HL-60 (cell line): ENCODE measurements at regions not wholly inside any gene's neighbourhood (a gene's known extent, or its start where the extent isn't known, plus 50 kb on each side); places are given as distances from the start of the nearest gene placed in this dataset.
"Not testable (repeated sequence)": the region's sequence is repeated elsewhere in the genome, so short reads cannot be mapped to it uniquely, and the experiment has no call there.

ENCODE experiments used
- DNase-seq, 2 experiments: peaks; one replicate each; pipeline ENCODE4 v3.0.0-alpha.2; 2010 to 2020; ENCODE audit warnings: low read depth in 1 of 2, low spot score in 1 of 2
- H3K27ac ChIP-seq: fragments of 250-450 bp; sonication (Bioruptor Pico); replicated peaks from 2 replicates; pipeline ENCODE4 v1.5.1; 2020; ENCODE audit warnings: mild to moderate bottlenecking, moderate library complexity
- H3K27me3 ChIP-seq: fragments of 250-450 bp; sonication (Bioruptor Pico); 2 replicates; pipeline ENCODE4 v1.5.1; 2021; ENCODE audit warnings: mild to moderate bottlenecking, moderate library complexity; ENCODE audit not compliant: insufficient read depth, poor library complexity, severe bottlenecking
- H3K4me3 ChIP-seq: replicated peaks from 2 replicates; pipeline ENCODE4 v1.5.1; 2011; ENCODE audit warnings: mild to moderate bottlenecking, control low read depth, low read length; ENCODE audit not compliant: insufficient read depth
- GABPA ChIP-seq: IDR thresholded peaks from 2 replicates; pipeline ENCODE4 v1.6.1; 2012; ENCODE audit warnings: low read depth
- POLR2AphosphoS5 ChIP-seq: IDR thresholded peaks from 2 replicates; pipeline ENCODE4 v1.6.1; 2012; ENCODE audit warnings: low read depth
- SPI1 ChIP-seq: IDR thresholded peaks from 2 replicates; pipeline ENCODE4 v1.6.1; 2012; ENCODE audit warnings: low read depth, mild to moderate bottlenecking, borderline replicate concordance
- TF ChIP-seq, protein P1 (sequence below): IDR thresholded peaks from 2 replicates; pipeline ENCODE4 v1.6.1; 2012; ENCODE audit warnings: low read depth; ENCODE audit not compliant: insufficient replicate concordance
- TF ChIP-seq, protein P2 (sequence below): IDR thresholded peaks from one replicate; pipeline ENCODE4 v1.5.1; 2011; ENCODE audit warnings: low read length, control low read depth, inconsistent platforms; ENCODE audit not compliant: insufficient read depth

DNA sequence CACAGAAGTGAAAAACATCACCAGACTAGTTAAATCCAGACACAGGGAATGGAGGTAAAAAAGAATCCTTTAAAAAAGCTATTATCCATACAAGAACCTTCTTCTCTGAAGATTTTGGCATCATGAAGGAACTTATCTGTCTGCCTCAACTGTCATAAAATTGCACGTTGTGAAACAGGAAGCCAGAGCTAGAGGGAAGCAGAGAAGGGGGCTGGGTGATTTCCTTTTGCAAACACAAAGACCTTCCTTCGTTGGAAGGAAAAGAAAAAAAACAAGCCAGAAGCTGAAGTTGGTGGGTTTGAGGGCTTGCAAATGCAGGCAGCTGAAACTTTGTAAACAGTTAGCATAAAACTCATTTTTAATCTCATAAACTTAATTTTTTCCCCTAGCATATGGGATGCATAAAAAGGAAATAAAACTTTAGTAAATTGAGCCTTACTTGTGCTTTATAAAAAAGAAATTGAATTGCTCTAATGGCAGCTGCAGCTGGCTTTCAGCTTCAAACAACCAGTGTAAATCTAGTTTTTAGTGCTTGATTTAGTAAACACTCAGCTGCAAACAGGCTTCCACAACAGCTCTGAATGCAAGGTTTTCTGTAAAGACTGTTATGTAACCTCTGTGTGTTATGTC is 101.6 kb downstream of the OTUD1 start:
- no peaks in the 10 kb centered on the region for H3K27me3 ChIP-seq
- H3K4me3 ChIP-seq, result no peak overlapping the region
- peak overlapping the region; percentile 84 for H3K27ac ChIP-seq
- peak; percentile 6 to 75 for DNase-seq
- TF ChIP-seq POLR2AphosphoS5 (peak; percentile 35; the same call in 1 of the 2 replicates), GABPA (peak; percentile 39; the same call in 1 of the 2 replicates), SPI1 (peak; percentile 49; the same call in 1 of the 2 replicates)
- TF ChIP-seq, protein P1, sequence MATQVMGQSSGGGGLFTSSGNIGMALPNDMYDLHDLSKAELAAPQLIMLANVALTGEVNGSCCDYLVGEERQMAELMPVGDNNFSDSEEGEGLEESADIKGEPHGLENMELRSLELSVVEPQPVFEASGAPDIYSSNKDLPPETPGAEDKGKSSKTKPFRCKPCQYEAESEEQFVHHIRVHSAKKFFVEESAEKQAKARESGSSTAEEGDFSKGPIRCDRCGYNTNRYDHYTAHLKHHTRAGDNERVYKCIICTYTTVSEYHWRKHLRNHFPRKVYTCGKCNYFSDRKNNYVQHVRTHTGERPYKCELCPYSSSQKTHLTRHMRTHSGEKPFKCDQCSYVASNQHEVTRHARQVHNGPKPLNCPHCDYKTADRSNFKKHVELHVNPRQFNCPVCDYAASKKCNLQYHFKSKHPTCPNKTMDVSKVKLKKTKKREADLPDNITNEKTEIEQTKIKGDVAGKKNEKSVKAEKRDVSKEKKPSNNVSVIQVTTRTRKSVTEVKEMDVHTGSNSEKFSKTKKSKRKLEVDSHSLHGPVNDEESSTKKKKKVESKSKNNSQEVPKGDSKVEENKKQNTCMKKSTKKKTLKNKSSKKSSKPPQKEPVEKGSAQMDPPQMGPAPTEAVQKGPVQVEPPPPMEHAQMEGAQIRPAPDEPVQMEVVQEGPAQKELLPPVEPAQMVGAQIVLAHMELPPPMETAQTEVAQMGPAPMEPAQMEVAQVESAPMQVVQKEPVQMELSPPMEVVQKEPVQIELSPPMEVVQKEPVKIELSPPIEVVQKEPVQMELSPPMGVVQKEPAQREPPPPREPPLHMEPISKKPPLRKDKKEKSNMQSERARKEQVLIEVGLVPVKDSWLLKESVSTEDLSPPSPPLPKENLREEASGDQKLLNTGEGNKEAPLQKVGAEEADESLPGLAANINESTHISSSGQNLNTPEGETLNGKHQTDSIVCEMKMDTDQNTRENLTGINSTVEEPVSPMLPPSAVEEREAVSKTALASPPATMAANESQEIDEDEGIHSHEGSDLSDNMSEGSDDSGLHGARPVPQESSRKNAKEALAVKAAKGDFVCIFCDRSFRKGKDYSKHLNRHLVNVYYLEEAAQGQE, result no peak
- TF ChIP-seq, protein P2, sequence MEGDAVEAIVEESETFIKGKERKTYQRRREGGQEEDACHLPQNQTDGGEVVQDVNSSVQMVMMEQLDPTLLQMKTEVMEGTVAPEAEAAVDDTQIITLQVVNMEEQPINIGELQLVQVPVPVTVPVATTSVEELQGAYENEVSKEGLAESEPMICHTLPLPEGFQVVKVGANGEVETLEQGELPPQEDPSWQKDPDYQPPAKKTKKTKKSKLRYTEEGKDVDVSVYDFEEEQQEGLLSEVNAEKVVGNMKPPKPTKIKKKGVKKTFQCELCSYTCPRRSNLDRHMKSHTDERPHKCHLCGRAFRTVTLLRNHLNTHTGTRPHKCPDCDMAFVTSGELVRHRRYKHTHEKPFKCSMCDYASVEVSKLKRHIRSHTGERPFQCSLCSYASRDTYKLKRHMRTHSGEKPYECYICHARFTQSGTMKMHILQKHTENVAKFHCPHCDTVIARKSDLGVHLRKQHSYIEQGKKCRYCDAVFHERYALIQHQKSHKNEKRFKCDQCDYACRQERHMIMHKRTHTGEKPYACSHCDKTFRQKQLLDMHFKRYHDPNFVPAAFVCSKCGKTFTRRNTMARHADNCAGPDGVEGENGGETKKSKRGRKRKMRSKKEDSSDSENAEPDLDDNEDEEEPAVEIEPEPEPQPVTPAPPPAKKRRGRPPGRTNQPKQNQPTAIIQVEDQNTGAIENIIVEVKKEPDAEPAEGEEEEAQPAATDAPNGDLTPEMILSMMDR, result no peak

DNA sequence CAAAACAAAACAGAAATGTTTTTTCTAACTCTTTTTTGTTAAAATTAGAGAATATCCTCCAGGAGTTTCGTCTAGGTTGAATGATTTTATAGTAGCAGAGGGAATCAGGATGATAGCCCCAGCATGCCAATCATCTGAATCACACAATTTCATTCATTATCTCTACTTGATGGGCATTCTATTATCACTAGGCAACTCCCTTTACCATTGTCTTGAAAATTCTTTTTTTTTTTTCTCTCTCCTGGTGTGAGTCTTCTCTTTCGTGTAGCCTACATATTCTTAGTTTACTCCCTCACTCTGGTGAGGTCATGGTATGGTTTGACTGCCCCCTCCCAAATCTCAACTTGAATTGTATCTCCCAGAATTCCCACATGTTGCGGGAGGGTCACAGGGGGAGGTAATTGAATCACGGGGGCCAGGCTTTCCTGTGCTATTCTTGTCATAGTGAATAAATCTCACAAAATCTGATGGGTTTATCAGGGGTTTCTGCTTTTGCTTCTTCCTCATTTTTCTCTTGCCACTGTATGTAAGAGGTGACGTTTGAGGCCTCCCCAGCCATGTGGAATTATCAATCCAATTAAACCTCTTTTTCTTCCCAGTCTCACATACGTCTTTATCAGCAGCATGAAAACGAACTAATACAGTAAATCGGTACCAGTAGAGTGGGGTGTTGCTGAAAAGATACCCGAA is 105.0 kb downstream of the OTUD1 start:
- Histone ChIP-seq H3K27ac (no peak overlapping the region), H3K4me3 (no peak overlapping the region), H3K27me3 (no peaks in the 10 kb centered on the region)
- TF ChIP-seq, protein P2, result no peak
- TF ChIP-seq GABPA (no peak), POLR2AphosphoS5 (no peak), SPI1 (no peak; the same call in 1 of the 2 replicates)
- TF ChIP-seq, protein P1, result no peak
- no peak for DNase-seq

DNA sequence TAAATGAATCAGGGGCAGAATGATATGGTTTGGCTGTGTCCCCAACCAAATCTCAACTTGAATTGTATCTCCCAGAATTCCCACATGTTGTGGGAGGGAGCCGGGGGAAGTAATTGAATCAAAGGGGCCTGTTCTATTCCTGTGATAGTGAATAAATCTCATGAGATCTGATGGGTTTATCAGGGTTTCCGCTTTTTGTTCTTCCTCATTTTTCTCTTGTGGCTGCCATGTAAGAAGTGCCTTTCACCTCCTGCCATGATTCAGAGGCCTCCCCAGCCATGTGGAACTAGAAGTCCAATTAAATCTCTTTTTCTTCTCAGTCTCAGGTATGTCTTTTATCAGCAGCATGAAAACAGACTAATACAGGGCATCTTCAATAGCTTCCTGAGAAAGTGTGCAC is 107.0 kb downstream of the OTUD1 start:
- H3K4me3 ChIP-seq, H3K27me3 ChIP-seq, H3K27ac ChIP-seq: not testable (repeated sequence)
- peak in 1 of 2 experiments; percentile 6 for DNase-seq

DNA sequence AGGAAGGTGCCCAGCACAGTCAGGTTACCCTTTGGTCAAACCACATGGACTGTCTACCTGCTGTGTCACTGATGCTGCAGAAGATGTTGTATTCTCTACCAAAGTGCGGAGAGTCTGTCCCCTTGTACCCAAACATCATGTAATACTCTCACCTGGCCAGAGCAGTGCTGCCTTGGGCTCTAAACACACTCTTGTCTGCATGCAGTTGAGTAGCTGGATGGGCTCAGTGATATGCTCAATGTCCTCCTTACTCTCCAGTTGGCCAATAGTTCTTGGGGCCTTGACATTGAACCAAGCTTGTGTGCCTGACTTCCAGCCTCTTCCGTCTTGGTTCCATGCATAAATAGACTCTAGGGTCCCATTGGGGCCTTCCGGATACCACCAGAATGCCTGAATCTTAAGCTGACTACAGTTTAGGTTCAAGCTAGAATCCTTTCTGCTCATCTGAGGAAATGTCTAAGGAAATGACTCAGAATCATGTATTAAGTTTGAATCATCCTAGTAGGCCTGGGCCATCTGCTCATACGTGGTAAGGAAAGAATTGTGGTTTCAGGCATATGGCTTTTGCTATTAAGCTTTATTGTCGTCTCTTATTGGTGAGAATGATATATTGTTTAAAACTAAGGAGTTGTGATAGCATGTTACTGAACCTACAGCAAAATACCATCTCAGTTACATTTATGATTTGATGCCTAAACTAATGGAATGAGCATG is 118.0 kb downstream of the OTUD1 start:
- Histone ChIP-seq H3K4me3 (no peak overlapping the region), H3K27ac (no peak overlapping the region), H3K27me3 (no peaks in the 10 kb centered on the region)
- no peak for DNase-seq
- TF ChIP-seq, protein P1, result no peak
- TF ChIP-seq SPI1, result no peak
- TF ChIP-seq GABPA, result no peak
- TF ChIP-seq, protein P2, result no peak
- TF ChIP-seq POLR2AphosphoS5, result no peak
